SJCRH30 (cell line): ENCODE measurements at regions not wholly inside any gene's neighbourhood (a gene's known extent, or its start where the extent isn't known, plus 50 kb on each side); places are given as distances from the start of the nearest gene placed in this dataset.

Experiments used
- DNase-seq, 2 experiments: peaks; one replicate each; pipeline ENCODE4 v3.0.0-alpha.2; 2015 to 2020
- H3K27ac ChIP-seq: fragments of 250-450 bp; sonication (Bioruptor Pico); 2 replicates; pipeline ENCODE4 v1.5.1; 2020; ENCODE audit warnings: mild to moderate bottlenecking, moderate library complexity
- H3K27me3 ChIP-seq: fragments of 250-450 bp; sonication (Bioruptor Pico); 2 replicates; pipeline ENCODE4 v1.5.1; 2020; ENCODE audit warnings: mild to moderate bottlenecking, moderate library complexity
- H3K36me3 ChIP-seq: fragments of 250-450 bp; sonication (Bioruptor Pico); 2 replicates; pipeline ENCODE4 v1.5.1; 2020; ENCODE audit warnings: mild to moderate bottlenecking, moderate library complexity
- H3K4me1 ChIP-seq: fragments of 250-450 bp; sonication (Bioruptor Pico); 2 replicates; pipeline ENCODE4 v1.5.1; 2020; ENCODE audit warnings: mild to moderate bottlenecking, moderate library complexity
- H3K4me3 ChIP-seq: fragments of 250-450 bp; sonication (Bioruptor Pico); 2 replicates; pipeline ENCODE4 v1.5.1; 2020; ENCODE audit warnings: mild to moderate bottlenecking, moderate library complexity
- H3K9me3 ChIP-seq: fragments of 250-450 bp; sonication (Bioruptor Pico); replicated peaks from 2 replicates; pipeline ENCODE4 v1.5.1; 2020; ENCODE audit warnings: mild to moderate bottlenecking, moderate library complexity

- H3K36me3 ChIP-seq, result no peaks in the 10 kb centered on the region
- H3K27me3 ChIP-seq, result no peaks in the 10 kb centered on the region
- H3K4me3 ChIP-seq, result no peak overlapping the region
- H3K4me1 ChIP-seq, result no peaks in the 10 kb centered on the region
- no peak overlapping the region for H3K27ac ChIP-seq
- no peak for DNase-seq
- H3K9me3 ChIP-seq, result no peaks in the 10 kb centered on the region
Observed at GRCh38 chr4:56251556-56251955, 135.7 kb downstream of the AASDH start.

GRCh38 chr4:56250776-56251175 is 136.5 kb downstream of the AASDH start:
- Histone ChIP-seq H3K36me3 (no peaks in the 10 kb centered on the region), H3K27ac (no peak overlapping the region), H3K27me3 (no peaks in the 10 kb centered on the region), H3K9me3 (no peaks in the 10 kb centered on the region), H3K4me3 (no peak overlapping the region), H3K4me1 (no peaks in the 10 kb centered on the region)
- no peak for DNase-seq

- Histone ChIP-seq H3K4me1 (no peaks in the 10 kb centered on the region), H3K4me3 (no peak overlapping the region), H3K27me3 (no peaks in the 10 kb centered on the region), H3K36me3 (no peaks in the 10 kb centered on the region), H3K9me3 (no peaks in the 10 kb centered on the region), H3K27ac (no peak overlapping the region)
- DNase-seq, result no peak
Observed at GRCh38 chr4:56247646-56248045, 139.6 kb downstream of the AASDH start.

GRCh38 chr4:56246233-56246610 is 141.1 kb downstream of the AASDH start:
- H3K4me1 ChIP-seq, result no peaks in the 10 kb centered on the region
- H3K4me3 ChIP-seq, result no peak overlapping the region
- H3K27ac ChIP-seq, result no peak overlapping the region

GRCh38 chr4:56245547-56246232 is 141.6 kb downstream of the AASDH start:
- Histone ChIP-seq H3K4me3 (no peak overlapping the region), H3K36me3 (no peaks in the 10 kb centered on the region), H3K4me1 (no peaks in the 10 kb centered on the region), H3K27ac (no peak overlapping the region), H3K27me3 (no peaks in the 10 kb centered on the region), H3K9me3 (no peaks in the 10 kb centered on the region)
- DNase-seq, result no peak

More at GRCh38 chr4:56246233-56246610, 141.1 kb downstream of the AASDH start:
- Histone ChIP-seq H3K36me3 (no peaks in the 10 kb centered on the region), H3K27me3 (no peaks in the 10 kb centered on the region), H3K9me3 (no peaks in the 10 kb centered on the region)
- no peak for DNase-seq

GRCh38 chr4:56244681-56245080 is 142.6 kb downstream of the AASDH start:
- H3K4me3 ChIP-seq, result no peak overlapping the region
- no peaks in the 10 kb centered on the region for H3K27me3 ChIP-seq
- DNase-seq, result no peak
- no peaks in the 10 kb centered on the region for H3K36me3 ChIP-seq
- no peak overlapping the region for H3K27ac ChIP-seq
- no peaks in the 10 kb centered on the region for H3K4me1 ChIP-seq
- H3K9me3 ChIP-seq, result no peaks in the 10 kb centered on the region

GRCh38 chr4:56243107-56243506 is 144.2 kb downstream of the AASDH start:
- Histone ChIP-seq H3K4me3 (no peak overlapping the region), H3K4me1 (0 out of 2 replicates have a peak, but pooled peaks cover 4% of the 10 kb centered on the region), H3K27ac (no peak overlapping the region), H3K36me3 (no peaks in the 10 kb centered on the region), H3K27me3 (no peaks in the 10 kb centered on the region), H3K9me3 (no peaks in the 10 kb centered on the region)
- no peak for DNase-seq

GRCh38 chr4:56241500-56241899 is 145.8 kb downstream of the AASDH start:
- H3K4me1 ChIP-seq, result 0 out of 2 replicates have a peak, but pooled peaks cover 4% of the 10 kb centered on the region
- DNase-seq, result no peak

GRCh38 chr4:56240554-56241174 is 146.6 kb downstream of the AASDH start:
- no peaks in the 10 kb centered on the region for H3K36me3 ChIP-seq
- no peak overlapping the region for H3K4me3 ChIP-seq
- DNase-seq, result no peak
- H3K27me3 ChIP-seq, result no peaks in the 10 kb centered on the region
- no peaks in the 10 kb centered on the region for H3K9me3 ChIP-seq
- H3K4me1 ChIP-seq, result peaks cover 11% of the 10 kb centered on the region
- H3K27ac ChIP-seq, result no peak overlapping the region

More at GRCh38 chr4:56241500-56241899, 145.8 kb downstream of the AASDH start:
- Histone ChIP-seq H3K36me3 (no peaks in the 10 kb centered on the region), H3K27me3 (no peaks in the 10 kb centered on the region), H3K27ac (no peak overlapping the region), H3K4me3 (no peak overlapping the region), H3K9me3 (no peaks in the 10 kb centered on the region)

- DNase-seq, result no peak
- H3K9me3 ChIP-seq, result no peaks in the 10 kb centered on the region
Observed at GRCh38 chr4:56238251-56238650, 149.0 kb downstream of the AASDH start.

GRCh38 chr4:56235725-56236124 is 151.6 kb downstream of the AASDH start:
- Histone ChIP-seq H3K27ac (peak overlapping the region; percentile 2; the same call in 1 of the 2 replicates), H3K4me3 (no peak overlapping the region), H3K9me3 (0 out of 2 replicates have a peak, but pooled peaks cover 3% of the 10 kb centered on the region), H3K36me3 (no peaks in the 10 kb centered on the region), H3K4me1 (peaks cover 27% of the 10 kb centered on the region), H3K27me3 (no peaks in the 10 kb centered on the region)
- DNase-seq, result no peak

More at GRCh38 chr4:56238251-56238650, 149.0 kb downstream of the AASDH start:
- no peaks in the 10 kb centered on the region for H3K27me3 ChIP-seq
- H3K27ac ChIP-seq, result no peak overlapping the region
- H3K36me3 ChIP-seq, result no peaks in the 10 kb centered on the region
- H3K4me1 ChIP-seq, result peaks cover 26% of the 10 kb centered on the region
- H3K4me3 ChIP-seq, result no peak overlapping the region

GRCh38 chr4:56235011-56235410 is 152.3 kb downstream of the AASDH start:
- peaks cover 34% of the 10 kb centered on the region for H3K4me1 ChIP-seq
- no peak overlapping the region for H3K4me3 ChIP-seq

GRCh38 chr4:56234098-56234497 is 153.2 kb downstream of the AASDH start:
- H3K27ac ChIP-seq, result no peak overlapping the region
- H3K4me1 ChIP-seq, result peaks cover 43% of the 10 kb centered on the region
- no peak for DNase-seq
- no peaks in the 10 kb centered on the region for H3K27me3 ChIP-seq
- H3K4me3 ChIP-seq, result no peak overlapping the region
- 0 out of 2 replicates have a peak, but pooled peaks cover 3% of the 10 kb centered on the region for H3K9me3 ChIP-seq
- H3K36me3 ChIP-seq, result no peaks in the 10 kb centered on the region

More at GRCh38 chr4:56235011-56235410, 152.3 kb downstream of the AASDH start:
- DNase-seq, result peak in 1 of 2 experiments; percentile 28
- H3K9me3 ChIP-seq, result 0 out of 2 replicates have a peak, but pooled peaks cover 3% of the 10 kb centered on the region
- no peaks in the 10 kb centered on the region for H3K36me3 ChIP-seq
- H3K27me3 ChIP-seq, result no peaks in the 10 kb centered on the region
- H3K27ac ChIP-seq, result no peak overlapping the region

- Histone ChIP-seq H3K9me3 (0 out of 2 replicates have a peak, but pooled peaks cover 3% of the 10 kb centered on the region), H3K36me3 (no peaks in the 10 kb centered on the region), H3K27ac (no peak overlapping the region), H3K27me3 (no peaks in the 10 kb centered on the region), H3K4me3 (no peak overlapping the region), H3K4me1 (peaks cover 61% of the 10 kb centered on the region)
- DNase-seq, result no peak
Observed at GRCh38 chr4:56231410-56231809, 155.9 kb downstream of the AASDH start.

GRCh38 chr4:56229947-56230346 is 157.3 kb downstream of the AASDH start:
- DNase-seq, result peak; percentile 51 to 86

More at GRCh38 chr4:56229947-56230346, 157.3 kb downstream of the AASDH start:
- no peaks in the 10 kb centered on the region for H3K36me3 ChIP-seq
- peak overlapping the region; percentile 1; the same call in 1 of the 2 replicates for H3K27ac ChIP-seq
- no peak overlapping the region for H3K4me3 ChIP-seq
- H3K9me3 ChIP-seq, result 0 out of 2 replicates have a peak, but pooled peaks cover 3% of the 10 kb centered on the region
- H3K27me3 ChIP-seq, result no peaks in the 10 kb centered on the region
- H3K4me1 ChIP-seq, result peaks cover 47% of the 10 kb centered on the region
